ENCODE measurements at regions not wholly inside any gene's neighbourhood (a gene's known extent, or its start where the extent isn't known, plus 50 kb on each side); places are given as distances from the start of the nearest gene placed in this dataset.
"Not testable (repeated sequence)": the region's sequence is repeated elsewhere in the genome, so short reads cannot be mapped to it uniquely, and the experiment has no call there.

GRCh38 chr22:48309115-48309705, 1518.5 kb downstream of the BRD1 start:
- FAIRE-seq (no peak), DNase-seq (ENCODE audit: low spot score) (no peak)

- no peak for FAIRE-seq
- no peak for DNase-seq (ENCODE audit: low spot score)
Observed at GRCh38 chr22:48307931-48308330, 1519.7 kb downstream of the BRD1 start.

DNA sequence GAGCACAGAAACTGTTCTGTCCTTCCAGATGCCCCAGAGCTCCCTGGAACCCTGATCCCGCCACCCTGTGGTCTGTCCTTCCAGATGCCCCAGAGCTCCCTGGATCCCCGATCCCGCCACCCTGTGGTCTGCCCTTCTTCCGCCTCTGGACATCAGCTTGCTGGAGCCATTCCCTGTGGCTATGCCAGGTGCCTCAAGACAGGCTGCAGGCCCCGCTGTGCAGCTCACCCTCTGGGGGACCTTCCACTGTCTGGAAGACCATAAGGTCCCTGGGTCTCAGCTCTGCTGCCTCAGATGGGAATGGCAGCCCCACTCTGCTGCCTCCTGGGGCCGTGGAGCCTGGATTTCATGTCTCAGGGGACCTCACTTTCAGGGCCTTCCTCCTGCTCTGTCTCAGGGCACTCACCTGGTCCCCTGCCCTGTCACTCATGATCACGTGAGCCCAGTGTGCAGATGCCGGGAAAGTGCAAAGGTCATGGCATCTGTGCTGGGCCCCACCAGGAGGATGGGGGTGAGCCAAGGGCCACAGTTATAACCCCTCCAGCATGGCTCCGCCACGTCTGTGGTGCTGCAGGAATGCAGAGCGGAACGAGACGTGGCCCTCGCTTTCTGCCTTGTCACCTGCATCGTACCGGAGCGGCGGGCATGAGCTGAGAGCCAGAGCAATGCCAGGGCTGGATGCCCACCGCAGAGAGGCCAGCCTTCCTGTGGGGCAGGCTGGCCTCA, 1520.7 kb downstream of the BRD1 start:
- DNase-seq (ENCODE audit: low spot score) (no peak), FAIRE-seq (no peak)

DNA sequence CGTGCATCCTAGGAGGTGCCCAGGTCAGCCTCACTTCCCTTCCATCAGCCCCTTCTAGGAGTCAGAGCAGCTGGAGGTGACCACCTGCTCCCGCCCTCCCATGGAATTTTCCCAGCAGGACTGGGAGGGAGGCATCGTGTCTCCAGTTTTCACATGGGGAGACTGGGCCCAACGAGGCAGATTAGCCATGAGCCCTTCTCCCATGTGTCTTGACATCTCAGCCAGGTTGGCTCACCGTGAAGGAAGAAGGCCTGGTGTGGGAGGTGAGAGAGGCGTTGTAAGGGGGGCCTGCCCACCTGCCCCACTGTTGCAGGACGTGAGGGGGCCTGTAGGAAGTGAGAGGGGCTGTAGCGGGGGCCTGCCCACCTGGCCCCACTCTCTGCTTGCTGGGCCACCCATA, 1521.4 kb downstream of the BRD1 start:
- no peak for FAIRE-seq
- DNase-seq (ENCODE audit: low spot score), result no peak

- DNase-seq (ENCODE audit: low spot score) (no peak), FAIRE-seq (no peak)
Observed at GRCh38 chr22:48305726-48306235, 1521.9 kb downstream of the BRD1 start.

DNA sequence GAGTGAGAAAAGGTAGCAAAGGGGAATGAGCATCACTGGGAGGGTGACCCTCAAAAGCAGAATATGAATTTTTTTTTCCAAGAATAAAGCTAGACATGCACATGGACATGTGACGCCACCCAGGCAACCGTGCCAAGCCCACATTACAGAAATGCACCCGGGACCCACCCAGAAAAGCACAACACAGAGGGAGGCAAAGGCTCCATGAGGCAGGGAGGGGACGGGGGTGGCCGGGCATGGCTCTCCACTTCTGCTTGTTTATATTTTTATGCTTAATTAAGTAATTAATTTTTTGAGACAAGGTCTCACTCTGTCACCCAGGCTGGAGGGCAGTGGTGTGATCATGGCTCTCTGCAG, 1524.3 kb downstream of the BRD1 start:
- FAIRE-seq (no peak), DNase-seq (ENCODE audit: low spot score) (no peak)

- no peak for FAIRE-seq
Observed at GRCh38 chr22:48302657-48303368, 1524.9 kb downstream of the BRD1 start.

GRCh38 chr22:48301908-48302307, 1525.8 kb downstream of the BRD1 start:
- DNase-seq (ENCODE audit: low spot score) (no peak), FAIRE-seq (no peak)

More at GRCh38 chr22:48302657-48303368, 1524.9 kb downstream of the BRD1 start:
- DNase-seq (ENCODE audit: low spot score), result no peak

DNA sequence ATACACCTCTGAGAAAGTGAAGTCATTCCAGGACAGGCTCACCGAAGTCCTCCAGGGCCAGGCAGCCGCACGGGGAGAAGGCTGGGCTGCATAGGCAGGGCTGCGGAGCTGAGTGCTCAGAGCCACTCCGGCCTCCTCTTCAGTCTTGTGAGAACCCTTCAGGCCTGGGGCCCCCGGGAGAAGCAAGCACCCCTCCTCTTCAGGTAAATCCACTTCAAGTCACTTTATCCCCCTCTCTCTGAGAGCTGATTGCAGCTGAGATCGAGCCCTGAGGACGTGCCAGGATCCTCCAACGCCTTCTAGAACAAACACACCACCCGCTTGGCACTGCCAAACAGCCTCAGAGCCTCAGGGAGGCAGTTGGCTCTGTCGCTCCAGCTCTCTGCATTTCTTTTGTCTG, 1526.3 kb downstream of the BRD1 start:
- DNase-seq (ENCODE audit: low spot score) (no peak), FAIRE-seq (no peak)

GRCh38 chr22:48300877-48301276, 1526.8 kb downstream of the BRD1 start:
- FAIRE-seq (no peak), DNase-seq (ENCODE audit: low spot score) (no peak)

DNA sequence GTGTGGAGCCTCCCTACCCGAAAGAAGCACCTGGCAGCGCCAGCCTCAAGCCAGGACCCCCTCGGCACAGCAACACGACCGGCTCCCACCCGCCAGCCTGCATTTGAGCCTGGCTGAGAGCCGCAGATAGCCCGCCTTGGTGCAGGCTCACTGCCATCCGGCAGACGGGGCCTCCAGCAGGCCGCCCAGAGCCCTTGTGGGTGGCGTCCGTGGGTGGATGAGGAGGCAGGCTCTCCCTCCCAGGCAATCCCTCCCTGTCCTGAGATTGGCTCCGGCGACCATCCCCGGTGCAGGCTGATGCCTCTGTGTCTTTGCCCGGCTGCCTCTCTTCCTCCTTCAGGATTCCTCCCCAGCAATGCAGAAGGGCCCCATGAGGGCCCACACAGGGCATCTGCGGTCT, 1527.9 kb downstream of the BRD1 start:
- FAIRE-seq, result no peak
- DNase-seq (ENCODE audit: low spot score), result no peak

DNA sequence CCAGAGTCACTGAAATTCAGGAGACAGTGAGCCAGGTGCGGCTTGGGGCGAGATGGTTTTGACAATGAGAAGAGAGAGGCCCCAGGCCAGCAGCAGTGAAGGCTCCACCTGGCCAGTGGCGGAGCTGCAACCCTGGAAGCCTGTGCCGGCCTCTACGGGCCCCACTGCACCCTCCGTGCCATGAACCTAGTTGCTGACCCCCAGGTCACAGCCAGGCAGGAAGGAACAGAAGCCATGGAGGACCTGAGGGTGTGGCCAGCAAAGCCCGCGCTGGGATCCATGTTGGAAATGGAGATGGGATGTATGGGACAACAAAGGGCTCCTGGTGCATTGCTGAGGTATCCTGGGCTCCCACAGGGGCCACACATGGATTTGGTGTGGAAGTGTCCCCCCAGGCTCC, 1528.5 kb downstream of the BRD1 start:
- DNase-seq (ENCODE audit: low spot score) (no peak), FAIRE-seq (no peak)

- FAIRE-seq, result no peak
- DNase-seq (ENCODE audit: low spot score), result no peak
Observed at GRCh38 chr22:48297296-48297695, 1530.4 kb downstream of the BRD1 start.

DNA sequence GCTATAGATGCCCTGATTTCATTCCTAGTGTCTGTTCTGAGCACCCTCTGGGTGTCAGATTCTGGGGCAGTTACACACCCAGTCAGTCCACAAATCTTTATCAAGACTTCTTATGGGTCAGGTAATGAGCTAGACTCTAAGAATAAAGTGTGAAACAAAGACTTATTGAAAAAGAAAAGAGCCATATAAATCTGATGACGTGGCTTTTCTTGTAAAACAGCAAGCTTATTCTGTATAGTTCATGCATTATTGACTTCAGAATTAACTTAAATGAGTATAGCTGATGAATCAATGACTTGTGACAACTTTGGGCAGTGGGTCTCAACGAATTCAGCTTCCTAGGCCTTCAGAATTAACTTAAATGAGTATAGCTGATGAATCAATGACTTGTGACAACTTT, 1527.5 kb downstream of the TBC1D22A start:
- FAIRE-seq, result not testable (repeated sequence)

GRCh38 chr22:48288376-48288940, 1526.0 kb downstream of the TBC1D22A start:
- no peak for FAIRE-seq
- no peak for DNase-seq (ENCODE audit: low spot score)

More for the DNA sequence above, 1527.5 kb downstream of the TBC1D22A start:
- DNase-seq (ENCODE audit: low spot score), result not testable (repeated sequence)

GRCh38 chr22:48287031-48287430, 1524.6 kb downstream of the TBC1D22A start:
- no peak for DNase-seq (ENCODE audit: low spot score)
- FAIRE-seq, result no peak

DNA sequence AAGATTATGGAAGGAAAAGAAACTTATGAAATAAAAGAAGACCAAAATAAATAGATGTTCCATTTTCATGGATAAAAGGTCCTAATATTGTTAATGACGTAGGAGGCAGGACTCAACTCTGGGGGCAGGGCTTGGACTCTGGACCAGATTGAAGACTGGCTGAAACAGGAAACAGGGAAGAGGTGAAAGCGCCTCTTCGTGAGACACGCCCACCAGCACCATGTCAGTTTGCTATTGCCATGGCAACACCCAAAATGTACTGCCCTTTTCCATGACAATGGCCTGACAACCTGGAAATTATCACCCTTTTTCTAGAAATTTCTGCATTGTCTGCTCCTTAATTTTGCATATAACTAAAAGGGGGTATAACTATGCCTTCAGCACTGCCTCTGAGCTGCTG, 1522.2 kb downstream of the TBC1D22A start:
- DNase-seq (ENCODE audit: low spot score) (no peak), FAIRE-seq (no peak)

- FAIRE-seq, result no peak
- DNase-seq (ENCODE audit: low spot score), result no peak
Observed at GRCh38 chr22:48282804-48283203, 1520.4 kb downstream of the TBC1D22A start.

DNA sequence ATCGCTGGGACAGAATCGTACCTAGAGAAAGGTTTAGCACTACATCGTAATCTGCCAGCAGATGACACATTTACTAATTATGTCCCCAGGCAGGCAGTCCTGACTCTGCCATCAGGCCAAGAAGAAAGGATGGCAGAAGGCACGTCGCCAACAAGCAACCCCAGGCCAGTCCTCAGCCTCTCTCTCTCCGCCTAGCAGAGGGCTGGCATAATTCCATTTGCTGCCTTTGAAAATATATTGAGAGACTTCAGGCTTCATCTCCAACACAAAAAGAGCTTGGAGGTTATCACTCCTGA, 1517.0 kb downstream of the TBC1D22A start:
- DNase-seq (ENCODE audit: low spot score) (no peak), FAIRE-seq (no peak)

- DNase-seq (ENCODE audit: low spot score), result no peak
- no peak for FAIRE-seq
Observed at GRCh38 chr22:48278620-48279460, 1516.4 kb downstream of the TBC1D22A start.

- no peak for FAIRE-seq
Observed at GRCh38 chr22:48277868-48278581, 1515.6 kb downstream of the TBC1D22A start.

More at GRCh38 chr22:48277868-48278581, 1515.6 kb downstream of the TBC1D22A start:
- DNase-seq (ENCODE audit: low spot score), result no peak

All from RCC 7860 (cell line).